ENCODE measurements at regions not wholly inside any gene's neighbourhood (a gene's known extent, or its start where the extent isn't known, plus 50 kb on each side); places are given as distances from the start of the nearest gene placed in this dataset.

DNA sequence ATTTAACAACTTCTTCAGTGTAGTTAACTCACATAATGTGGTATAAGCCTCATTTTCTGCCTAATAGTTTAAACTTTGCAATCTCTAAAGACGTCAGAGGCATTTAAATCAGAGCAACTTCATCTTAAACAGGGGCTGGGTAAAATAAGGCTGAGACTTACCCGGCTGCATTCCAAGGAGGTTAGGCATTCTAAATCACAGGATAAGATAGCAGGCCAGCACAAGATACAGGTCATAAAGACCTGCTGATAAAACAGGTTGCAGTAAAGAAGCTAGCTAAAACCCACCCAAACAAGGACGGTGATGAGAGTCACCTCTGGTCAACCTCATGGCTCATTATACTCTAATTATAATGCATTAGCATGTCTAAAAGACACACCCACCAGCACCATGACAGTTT, 115.6 kb upstream of the PKP2 start:
- TF ChIP-seq, protein P1, sequence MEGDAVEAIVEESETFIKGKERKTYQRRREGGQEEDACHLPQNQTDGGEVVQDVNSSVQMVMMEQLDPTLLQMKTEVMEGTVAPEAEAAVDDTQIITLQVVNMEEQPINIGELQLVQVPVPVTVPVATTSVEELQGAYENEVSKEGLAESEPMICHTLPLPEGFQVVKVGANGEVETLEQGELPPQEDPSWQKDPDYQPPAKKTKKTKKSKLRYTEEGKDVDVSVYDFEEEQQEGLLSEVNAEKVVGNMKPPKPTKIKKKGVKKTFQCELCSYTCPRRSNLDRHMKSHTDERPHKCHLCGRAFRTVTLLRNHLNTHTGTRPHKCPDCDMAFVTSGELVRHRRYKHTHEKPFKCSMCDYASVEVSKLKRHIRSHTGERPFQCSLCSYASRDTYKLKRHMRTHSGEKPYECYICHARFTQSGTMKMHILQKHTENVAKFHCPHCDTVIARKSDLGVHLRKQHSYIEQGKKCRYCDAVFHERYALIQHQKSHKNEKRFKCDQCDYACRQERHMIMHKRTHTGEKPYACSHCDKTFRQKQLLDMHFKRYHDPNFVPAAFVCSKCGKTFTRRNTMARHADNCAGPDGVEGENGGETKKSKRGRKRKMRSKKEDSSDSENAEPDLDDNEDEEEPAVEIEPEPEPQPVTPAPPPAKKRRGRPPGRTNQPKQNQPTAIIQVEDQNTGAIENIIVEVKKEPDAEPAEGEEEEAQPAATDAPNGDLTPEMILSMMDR (IDR thresholded peaks at IDR 0.05; ENCODE audit: control extremely low read depth, extremely low read depth, low read depth, missing control alignments): no peak
- ChIA-PET CTCF (no interaction called here), POLR2A (no interaction called here)
- no peak for DNase-seq (ENCODE audit: extremely low spot score)

- ChIA-PET CTCF (interaction anchor here (1.0 kb wide), 1 partner anchor 20 kb away, joined by 3 read pairs; no protein-coding TSS in a partner anchor), POLR2A (no interaction called here)
- TF ChIP-seq, protein P1 (IDR thresholded peaks at IDR 0.05; ENCODE audit: control extremely low read depth, extremely low read depth, low read depth, missing control alignments): no peak
- no peak for DNase-seq (ENCODE audit: extremely low spot score)
Measured at GRCh38 chr12:33006106-33006505, 109.5 kb upstream of the PKP2 start.

GRCh38 chr12:33000016-33000415, 103.4 kb upstream of the PKP2 start:
- TF ChIP-seq, protein P1 (IDR thresholded peaks at IDR 0.05; ENCODE audit: control extremely low read depth, extremely low read depth, low read depth, missing control alignments): no peak
- CTCF ChIA-PET: interaction anchor here (2.1 kb wide), 1 partner anchor 12 kb away, joined by 5 read pairs; no protein-coding TSS in a partner anchor
- POLR2A ChIA-PET: no interaction called here
- no peak for DNase-seq (ENCODE audit: extremely low spot score)

GRCh38 chr12:32997471-32997870, 100.9 kb upstream of the PKP2 start:
- POLR2A ChIA-PET: no interaction called here
- DNase-seq (ENCODE audit: extremely low spot score): no peak
- TF ChIP-seq, protein P1 (IDR thresholded peaks at IDR 0.05; ENCODE audit: control extremely low read depth, extremely low read depth, low read depth, missing control alignments): no peak
- CTCF ChIA-PET: interaction anchor here (0.7 kb wide), 1 partner anchor 9 kb away, joined by 3 read pairs; no protein-coding TSS in a partner anchor

GRCh38 chr12:32995623-32996022, 99.0 kb upstream of the PKP2 start:
- ChIA-PET CTCF (no interaction called here), POLR2A (no interaction called here)
- TF ChIP-seq, protein P1 (IDR thresholded peaks at IDR 0.05; ENCODE audit: control extremely low read depth, extremely low read depth, low read depth, missing control alignments): no peak
- DNase-seq (ENCODE audit: extremely low spot score): no peak

DNA sequence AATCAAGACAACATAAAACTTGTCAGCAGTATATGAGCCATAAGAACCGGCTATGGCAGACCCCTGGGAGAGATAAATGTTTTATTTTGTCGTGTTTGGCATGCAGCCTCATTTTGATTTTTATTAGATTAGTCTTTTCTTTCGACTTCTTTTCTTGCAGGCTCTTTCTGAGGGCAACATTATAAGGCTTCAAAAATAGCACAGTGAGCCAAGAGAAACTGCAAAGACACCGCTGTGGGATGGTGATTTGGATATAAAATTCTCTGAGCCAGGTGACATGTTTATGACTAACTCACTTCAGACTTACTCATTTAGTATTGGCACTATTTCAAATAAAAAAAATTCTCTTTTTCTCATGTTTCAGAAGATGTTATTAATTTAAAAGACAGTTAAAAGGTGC, 96.8 kb upstream of the PKP2 start:
- TF ChIP-seq, protein P1 (IDR thresholded peaks at IDR 0.05; ENCODE audit: control extremely low read depth, extremely low read depth, low read depth, missing control alignments): no peak
- CTCF ChIA-PET: no interaction called here
- DNase-seq (ENCODE audit: extremely low spot score): no peak
- POLR2A ChIA-PET: no interaction called here

GRCh38 chr12:32989705-32990104, 93.1 kb upstream of the PKP2 start:
- no peak for DNase-seq (ENCODE audit: extremely low spot score)
- TF ChIP-seq, protein P1 (IDR thresholded peaks at IDR 0.05; ENCODE audit: control extremely low read depth, extremely low read depth, low read depth, missing control alignments): no peak
- ChIA-PET POLR2A (no interaction called here), CTCF (interaction anchor here (1.4 to 1.5 kb wide), 2 partner anchors 15 to 593 kb away, joined by 3 read pairs; no protein-coding TSS in a partner anchor)

All from GM10248 (cell line).